ENCODE measurements at regions not wholly inside any gene's neighbourhood (a gene's known extent, or its start where the extent isn't known, plus 50 kb on each side); places are given as distances from the start of the nearest gene placed in this dataset.

GRCh38 chr20:24754691-24755090 lies 194.4 kb upstream of the CST7 start:
- Histone ChIP-seq H3K9ac (ENCODE audit: low read length) (no peak overlapping the region), H3K36me3 (replicated peaks; ENCODE audit: low read depth, low read length) (no peaks in the 10 kb centered on the region), H4K20me1 (ENCODE audit: insufficient read depth, low read length) (no peaks in the 10 kb centered on the region), H3K4me2 (ENCODE audit: low read length) (no peak overlapping the region), H3K4me3 (ENCODE audit: low read length) (no peak overlapping the region), H3K27ac (ENCODE audit: low read length) (no peak overlapping the region), H3K79me2 (ENCODE audit: low read length) (no peaks in the 10 kb centered on the region), H3K4me1 (ENCODE audit: low read length) (no peaks in the 10 kb centered on the region), H3K27me3 (ENCODE audit: low read depth, low read length) (peaks cover 16% of the 10 kb centered on the region), H2AFZ (ENCODE audit: low read depth, low read length) (no peak overlapping the region), H3K9me3 (ENCODE audit: insufficient read depth, low read length) (no peaks in the 10 kb centered on the region)
- TF ChIP-seq EZH2phosphoT487 (IDR thresholded peaks at IDR 0.05; ENCODE audit: low read depth) (no peak), CTCF (IDR thresholded peaks at IDR 0.05; ENCODE audit: low read depth, low read length) (no peak)

GRCh38 chr20:24755411-24755922 lies 193.6 kb upstream of the CST7 start:
- Histone ChIP-seq H2AFZ (ENCODE audit: low read depth, low read length) (no peak overlapping the region), H3K9ac (ENCODE audit: low read length) (no peak overlapping the region), H3K27me3 (ENCODE audit: low read depth, low read length) (peaks cover 24% of the 10 kb centered on the region), H3K27ac (ENCODE audit: low read length) (no peak overlapping the region), H3K4me3 (ENCODE audit: low read length) (no peak overlapping the region), H3K9me3 (ENCODE audit: insufficient read depth, low read length) (no peaks in the 10 kb centered on the region), H3K4me2 (ENCODE audit: low read length) (no peak overlapping the region), H3K36me3 (replicated peaks; ENCODE audit: low read depth, low read length) (no peaks in the 10 kb centered on the region), H3K4me1 (ENCODE audit: low read length) (no peaks in the 10 kb centered on the region), H3K79me2 (ENCODE audit: low read length) (no peaks in the 10 kb centered on the region), H4K20me1 (ENCODE audit: insufficient read depth, low read length) (no peaks in the 10 kb centered on the region)
- TF ChIP-seq EZH2phosphoT487 (IDR thresholded peaks at IDR 0.05; ENCODE audit: low read depth) (no peak), CTCF (IDR thresholded peaks at IDR 0.05; ENCODE audit: low read depth, low read length) (no peak)

DNA sequence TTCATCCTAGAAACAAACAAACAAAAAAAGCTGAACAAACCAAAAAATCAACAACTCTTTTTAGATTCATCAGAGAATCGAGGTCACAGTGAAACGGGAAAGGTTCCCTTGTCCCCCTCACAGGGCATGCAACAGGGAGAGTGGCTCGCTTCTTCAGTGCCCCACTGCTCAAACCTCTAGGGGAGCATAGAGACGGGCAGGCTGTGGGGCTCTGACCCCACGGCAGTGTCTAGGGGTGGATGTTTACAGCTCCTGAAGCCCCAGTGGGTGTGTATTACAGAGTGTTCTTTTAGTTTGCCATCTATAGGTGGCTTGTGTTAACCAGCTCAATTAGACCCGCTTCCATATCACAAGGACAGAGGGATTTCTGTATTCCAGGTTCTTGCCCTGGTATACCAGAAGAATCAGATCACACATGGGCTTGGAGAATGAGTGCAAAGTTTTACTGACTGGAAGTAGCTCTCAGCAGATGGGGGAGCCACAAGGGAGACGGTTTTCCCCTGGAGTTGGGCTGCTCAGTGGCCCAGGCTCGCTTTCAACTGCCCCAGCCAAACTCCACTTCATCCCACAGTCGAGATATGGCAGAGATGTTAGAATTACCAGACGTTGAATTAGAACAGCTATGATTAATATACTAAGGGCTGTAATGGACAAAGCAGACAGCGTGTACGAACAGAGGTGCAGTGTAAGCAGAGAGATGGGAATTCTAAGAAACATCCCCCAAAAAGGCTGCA lies 192.6 kb upstream of the CST7 start:
- Histone ChIP-seq H4K20me1 (ENCODE audit: insufficient read depth, low read length) (no peaks in the 10 kb centered on the region), H3K4me2 (ENCODE audit: low read length) (no peak overlapping the region), H3K36me3 (replicated peaks; ENCODE audit: low read depth, low read length) (no peaks in the 10 kb centered on the region), H2AFZ (ENCODE audit: low read depth, low read length) (no peak overlapping the region), H3K9ac (ENCODE audit: low read length) (no peak overlapping the region), H3K4me1 (ENCODE audit: low read length) (no peaks in the 10 kb centered on the region), H3K4me3 (ENCODE audit: low read length) (no peak overlapping the region), H3K27me3 (ENCODE audit: low read depth, low read length) (peaks cover 24% of the 10 kb centered on the region), H3K9me3 (ENCODE audit: insufficient read depth, low read length) (no peaks in the 10 kb centered on the region), H3K79me2 (ENCODE audit: low read length) (no peaks in the 10 kb centered on the region), H3K27ac (ENCODE audit: low read length) (no peak overlapping the region)
- no peak for TF ChIP-seq EZH2phosphoT487 (IDR thresholded peaks at IDR 0.05; ENCODE audit: low read depth)
- no peak for TF ChIP-seq CTCF (IDR thresholded peaks at IDR 0.05; ENCODE audit: low read depth, low read length)

- no peak overlapping the region for H3K27ac ChIP-seq (ENCODE audit: low read length)
- H4K20me1 ChIP-seq (ENCODE audit: insufficient read depth, low read length), result no peaks in the 10 kb centered on the region
- H3K4me1 ChIP-seq (ENCODE audit: low read length), result no peaks in the 10 kb centered on the region
- H3K27me3 ChIP-seq (ENCODE audit: low read depth, low read length), result peaks cover 33% of the 10 kb centered on the region
- no peaks in the 10 kb centered on the region for H3K9me3 ChIP-seq (ENCODE audit: insufficient read depth, low read length)
- no peaks in the 10 kb centered on the region for H3K36me3 ChIP-seq (replicated peaks; ENCODE audit: low read depth, low read length)
- H3K4me2 ChIP-seq (ENCODE audit: low read length), result no peak overlapping the region
- no peaks in the 10 kb centered on the region for H3K79me2 ChIP-seq (ENCODE audit: low read length)
- TF ChIP-seq CTCF (IDR thresholded peaks at IDR 0.05; ENCODE audit: low read depth, low read length), result no peak
- no peak for TF ChIP-seq EZH2phosphoT487 (IDR thresholded peaks at IDR 0.05; ENCODE audit: low read depth)
- H2AFZ ChIP-seq (ENCODE audit: low read depth, low read length), result no peak overlapping the region
- H3K9ac ChIP-seq (ENCODE audit: low read length), result no peak overlapping the region
- H3K4me3 ChIP-seq (ENCODE audit: low read length), result no peak overlapping the region
These were observed 187.6 kb upstream of the CST7 start for GRCh38 chr20:24761220-24762065.

Data from OCI-LY3 (cell line).